ENCODE measurements at regions not wholly inside any gene's neighbourhood (a gene's known extent, or its start where the extent isn't known, plus 50 kb on each side); places are given as distances from the start of the nearest gene placed in this dataset.

GRCh38 chr3:165513715-165514701, 317.8 kb upstream of the SLITRK3 start:
- ATAC-seq: no peak
- H3K9ac ChIP-seq (ENCODE audit: low read length): no peak overlapping the region

GRCh38 chr3:165507576-165507975, 311.4 kb upstream of the SLITRK3 start:
- Histone ChIP-seq H3K79me2 (ENCODE audit: low read length) (no peaks in the 10 kb centered on the region), H3K9ac (ENCODE audit: low read length) (no peak overlapping the region), H3K4me2 (ENCODE audit: low read length) (no peak overlapping the region), H2AFZ (ENCODE audit: low read length) (no peak overlapping the region), H3K36me3 (ENCODE audit: low read depth, low read length) (no peaks in the 10 kb centered on the region), H3K27ac (ENCODE audit: low read length) (no peak overlapping the region), H3K27me3 (ENCODE audit: low read length) (no peaks in the 10 kb centered on the region), H4K20me1 (ENCODE audit: low read length) (no peaks in the 10 kb centered on the region), H3K4me3 (ENCODE audit: low read length) (no peak overlapping the region), H3K9me2 (replicated peaks; ENCODE audit: low read length) (no peaks in the 10 kb centered on the region), H3K9me3 (ENCODE audit: low read length) (0 out of 2 replicates have a peak, but pooled peaks cover 4% of the 10 kb centered on the region), H3F3A (ENCODE audit: low read length, unreplicated experiment) (no peaks in the 10 kb centered on the region), H3K4me1 (ENCODE audit: insufficient read depth, low read length) (no peaks in the 10 kb centered on the region)
- no TSS peak for BruUV-seq (replicated peaks)
- ChIA-PET CTCF (no interaction called here), POLR2A (ENCODE audit: unreplicated experiment) (no interaction called here)
- ATAC-seq (no peak), DNase-seq (no peak)
- TF ChIP-seq EZH2phosphoT487 (IDR thresholded peaks at IDR 0.05; ENCODE audit: borderline replicate concordance, low read length) (no peak), EZH2 (IDR thresholded peaks at IDR 0.05; ENCODE audit: low read length, unreplicated experiment) (no peak), CTCF (conservative IDR thresholded peaks at IDR 0.05; ENCODE audit: low read depth, low read length) (no peak)
- intact Hi-C loops (cut with micrococcal nuclease): no loop called here

More at GRCh38 chr3:165513715-165514701, 317.8 kb upstream of the SLITRK3 start:
- no peak overlapping the region for H2AFZ ChIP-seq (ENCODE audit: low read length)
- ChIA-PET CTCF (no interaction called here), POLR2A (ENCODE audit: unreplicated experiment) (no interaction called here)
- no peaks in the 10 kb centered on the region for H3K27me3 ChIP-seq (ENCODE audit: low read length)
- H3K4me1 ChIP-seq (ENCODE audit: insufficient read depth, low read length): no peaks in the 10 kb centered on the region
- H3K9me3 ChIP-seq (ENCODE audit: low read length): no peaks in the 10 kb centered on the region
- no peaks in the 10 kb centered on the region for H3K36me3 ChIP-seq (ENCODE audit: low read depth, low read length)
- no peaks in the 10 kb centered on the region for H3K79me2 ChIP-seq (ENCODE audit: low read length)
- intact Hi-C loops (cut with micrococcal nuclease): no loop called here
- DNase-seq: no peak
- H3F3A ChIP-seq (ENCODE audit: low read length, unreplicated experiment): no peaks in the 10 kb centered on the region
- no peak overlapping the region for H3K4me3 ChIP-seq (ENCODE audit: low read length)
- H4K20me1 ChIP-seq (ENCODE audit: low read length): no peaks in the 10 kb centered on the region
- no peaks in the 10 kb centered on the region for H3K9me2 ChIP-seq (replicated peaks; ENCODE audit: low read length)
- TF ChIP-seq CTCF (conservative IDR thresholded peaks at IDR 0.05; ENCODE audit: low read depth, low read length): no peak
- no peak for TF ChIP-seq EZH2 (IDR thresholded peaks at IDR 0.05; ENCODE audit: low read length, unreplicated experiment)
- TF ChIP-seq EZH2phosphoT487 (IDR thresholded peaks at IDR 0.05; ENCODE audit: borderline replicate concordance, low read length): no peak
- no TSS peak for BruUV-seq (replicated peaks)
- H3K27ac ChIP-seq (ENCODE audit: low read length): no peak overlapping the region
- no peak overlapping the region for H3K4me2 ChIP-seq (ENCODE audit: low read length)

GRCh38 chr3:165507060-165507459, 310.9 kb upstream of the SLITRK3 start:
- POLR2A ChIA-PET (ENCODE audit: unreplicated experiment): no interaction called here
- no peak overlapping the region for H3K9ac ChIP-seq (ENCODE audit: low read length)

More at GRCh38 chr3:165507060-165507459, 310.9 kb upstream of the SLITRK3 start:
- H3K9me3 ChIP-seq (ENCODE audit: low read length): 0 out of 2 replicates have a peak, but pooled peaks cover 4% of the 10 kb centered on the region
- intact Hi-C loops (cut with micrococcal nuclease): no loop called here
- TF ChIP-seq EZH2 (IDR thresholded peaks at IDR 0.05; ENCODE audit: low read length, unreplicated experiment) (no peak), EZH2phosphoT487 (IDR thresholded peaks at IDR 0.05; ENCODE audit: borderline replicate concordance, low read length) (no peak), CTCF (conservative IDR thresholded peaks at IDR 0.05; ENCODE audit: low read depth, low read length) (no peak)
- BruUV-seq (replicated peaks): no TSS peak
- H3K27me3 ChIP-seq (ENCODE audit: low read length): no peaks in the 10 kb centered on the region
- no peaks in the 10 kb centered on the region for H3K9me2 ChIP-seq (replicated peaks; ENCODE audit: low read length)
- no peaks in the 10 kb centered on the region for H3K36me3 ChIP-seq (ENCODE audit: low read depth, low read length)
- H3K4me1 ChIP-seq (ENCODE audit: insufficient read depth, low read length): no peaks in the 10 kb centered on the region
- no peak overlapping the region for H3K4me2 ChIP-seq (ENCODE audit: low read length)
- no peaks in the 10 kb centered on the region for H4K20me1 ChIP-seq (ENCODE audit: low read length)
- CTCF ChIA-PET: no interaction called here
- DNase-seq: no peak
- no peaks in the 10 kb centered on the region for H3F3A ChIP-seq (ENCODE audit: low read length, unreplicated experiment)
- H3K4me3 ChIP-seq (ENCODE audit: low read length): no peak overlapping the region
- ATAC-seq: no peak
- H3K79me2 ChIP-seq (ENCODE audit: low read length): no peaks in the 10 kb centered on the region
- no peak overlapping the region for H2AFZ ChIP-seq (ENCODE audit: low read length)
- H3K27ac ChIP-seq (ENCODE audit: low read length): no peak overlapping the region

Measured in PC-3 (cell line).